ENCODE measurements at regions not wholly inside any gene's neighbourhood (a gene's known extent, or its start where the extent isn't known, plus 50 kb on each side); places are given as distances from the start of the nearest gene placed in this dataset.

DNA sequence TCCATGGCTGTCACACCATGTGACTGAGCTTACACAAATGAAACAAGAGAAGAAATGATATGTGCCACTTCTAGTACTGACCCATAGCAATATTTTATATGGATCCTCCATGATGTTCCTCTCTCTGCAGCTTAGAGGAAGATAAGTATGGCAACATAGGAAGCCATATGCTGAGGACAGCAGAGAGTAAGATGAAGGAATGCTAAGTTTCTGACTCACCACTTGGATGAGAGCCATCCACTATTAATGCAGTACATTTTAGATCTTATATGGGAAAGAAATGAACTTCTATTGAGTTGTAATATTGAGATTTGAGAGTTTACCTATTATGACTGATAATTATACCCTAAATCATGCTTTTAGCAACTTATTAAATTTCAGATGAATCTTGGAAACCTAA is 386.9 kb upstream of the MAOA start:
- Histone ChIP-seq H3K79me2 (ENCODE audit: insufficient read depth, low read length) (no peaks in the 10 kb centered on the region), H3K27me3 (ENCODE audit: insufficient read depth, low read length) (no peaks in the 10 kb centered on the region), H2AFZ (ENCODE audit: low read length) (no peak overlapping the region), H3K4me2 (ENCODE audit: insufficient read depth, low read length) (no peak overlapping the region), H4K20me1 (ENCODE audit: insufficient read depth, low read length) (no peaks in the 10 kb centered on the region), H3K4me1 (ENCODE audit: insufficient read depth, low read length) (no peaks in the 10 kb centered on the region), H3K36me3 (ENCODE audit: insufficient read depth, low read length) (no peaks in the 10 kb centered on the region), H3K27ac (ENCODE audit: low read depth, low read length) (no peak overlapping the region), H3K9me3 (ENCODE audit: low read depth, low read length) (no peaks in the 10 kb centered on the region), H3K4me3 (ENCODE audit: insufficient read depth, low read length) (no peak overlapping the region)
- TF ChIP-seq CTCF (IDR thresholded peaks at IDR 0.05; ENCODE audit: extremely low read depth, low read depth, low read length): no peak
- no peak for DNase-seq (ENCODE audit: insufficient read length, low spot score, missing footprints)

GRCh38 chrX:43277879-43278278 is 378.2 kb upstream of the MAOA start:
- Histone ChIP-seq H2AFZ (ENCODE audit: low read length) (no peak overlapping the region), H3K79me2 (ENCODE audit: insufficient read depth, low read length) (no peaks in the 10 kb centered on the region), H3K4me1 (ENCODE audit: insufficient read depth, low read length) (no peaks in the 10 kb centered on the region), H3K27ac (ENCODE audit: low read depth, low read length) (no peak overlapping the region), H3K9me3 (ENCODE audit: low read depth, low read length) (no peaks in the 10 kb centered on the region), H3K4me2 (ENCODE audit: insufficient read depth, low read length) (no peak overlapping the region), H4K20me1 (ENCODE audit: insufficient read depth, low read length) (no peaks in the 10 kb centered on the region), H3K27me3 (ENCODE audit: insufficient read depth, low read length) (no peaks in the 10 kb centered on the region), H3K4me3 (ENCODE audit: insufficient read depth, low read length) (no peak overlapping the region), H3K36me3 (ENCODE audit: insufficient read depth, low read length) (no peaks in the 10 kb centered on the region)
- DNase-seq (ENCODE audit: insufficient read length, low spot score, missing footprints): no peak
- no peak for TF ChIP-seq CTCF (IDR thresholded peaks at IDR 0.05; ENCODE audit: extremely low read depth, low read depth, low read length)

GRCh38 chrX:43278440-43278839 is 377.7 kb upstream of the MAOA start:
- DNase-seq (ENCODE audit: insufficient read length, low spot score, missing footprints): no peak
- H3K27me3 ChIP-seq (ENCODE audit: insufficient read depth, low read length): no peaks in the 10 kb centered on the region
- no peaks in the 10 kb centered on the region for H4K20me1 ChIP-seq (ENCODE audit: insufficient read depth, low read length)
- no peaks in the 10 kb centered on the region for H3K9me3 ChIP-seq (ENCODE audit: low read depth, low read length)
- no peaks in the 10 kb centered on the region for H3K36me3 ChIP-seq (ENCODE audit: insufficient read depth, low read length)
- no peak for TF ChIP-seq CTCF (IDR thresholded peaks at IDR 0.05; ENCODE audit: extremely low read depth, low read depth, low read length)
- no peaks in the 10 kb centered on the region for H3K79me2 ChIP-seq (ENCODE audit: insufficient read depth, low read length)
- no peak overlapping the region for H3K27ac ChIP-seq (ENCODE audit: low read depth, low read length)
- H3K4me1 ChIP-seq (ENCODE audit: insufficient read depth, low read length): no peaks in the 10 kb centered on the region
- no peak overlapping the region for H2AFZ ChIP-seq (ENCODE audit: low read length)
- H3K4me3 ChIP-seq (ENCODE audit: insufficient read depth, low read length): no peak overlapping the region
- H3K4me2 ChIP-seq (ENCODE audit: insufficient read depth, low read length): no peak overlapping the region

DNA sequence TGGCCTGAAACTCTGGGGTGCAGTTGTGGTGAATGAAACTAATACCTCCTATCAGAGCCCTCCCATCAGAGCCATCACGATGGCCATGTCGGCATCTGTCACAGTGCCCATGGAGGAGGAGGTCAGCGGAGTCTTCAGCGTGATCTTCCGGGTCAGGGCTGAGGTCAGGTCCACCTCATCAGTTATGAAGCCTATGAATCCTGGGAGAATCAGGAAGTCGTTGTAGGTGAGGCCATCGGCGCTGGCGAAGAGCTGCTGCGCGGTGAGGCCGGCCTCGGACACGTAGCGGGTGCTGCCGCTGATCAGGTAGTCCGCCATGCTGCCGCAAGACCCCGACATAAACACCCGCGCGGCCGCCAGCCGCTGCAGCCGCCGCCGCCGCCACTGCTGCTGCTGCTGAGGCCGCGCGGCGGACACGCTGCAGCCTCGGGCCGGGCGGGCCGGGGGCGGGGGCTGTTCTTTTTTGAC is 376.7 kb upstream of the MAOA start:
- DNase-seq (ENCODE audit: insufficient read length, low spot score, missing footprints): peak; percentile 51
- H3K36me3 ChIP-seq (ENCODE audit: insufficient read depth, low read length): no peaks in the 10 kb centered on the region
- H3K4me2 ChIP-seq (ENCODE audit: insufficient read depth, low read length): no peak overlapping the region
- H3K9me3 ChIP-seq (ENCODE audit: low read depth, low read length): no peaks in the 10 kb centered on the region
- no peak overlapping the region for H2AFZ ChIP-seq (ENCODE audit: low read length)
- H4K20me1 ChIP-seq (ENCODE audit: insufficient read depth, low read length): no peaks in the 10 kb centered on the region
- H3K27me3 ChIP-seq (ENCODE audit: insufficient read depth, low read length): no peaks in the 10 kb centered on the region
- TF ChIP-seq CTCF (IDR thresholded peaks at IDR 0.05; ENCODE audit: extremely low read depth, low read depth, low read length): no peak
- H3K27ac ChIP-seq (ENCODE audit: low read depth, low read length): no peak overlapping the region
- no peak overlapping the region for H3K4me3 ChIP-seq (ENCODE audit: insufficient read depth, low read length)
- H3K4me1 ChIP-seq (ENCODE audit: insufficient read depth, low read length): no peaks in the 10 kb centered on the region
- H3K79me2 ChIP-seq (ENCODE audit: insufficient read depth, low read length): no peaks in the 10 kb centered on the region

All from osteoblast (primary cell).